Left lung (tissue), 4 donors: ENCODE measurements at regions not wholly inside any gene's neighbourhood (a gene's known extent, or its start where the extent isn't known, plus 50 kb on each side); places are given as distances from the start of the nearest gene placed in this dataset.
A peak's percentile ranks its signal among the peaks of the same experiment; 100 is the strongest.

Experiments used
- ATAC-seq: fragments of 200-7000 bp; cut with Tn5 transposase; one replicate; pipeline ENCODE4 v1.9.1; 2020; ENCODE audit warnings: moderate library complexity
- DNase-seq, 4 donors: peaks; one replicate each; pipeline ENCODE4 v3.0.0-alpha.2; 2013 to 2020
- H3K27ac ChIP-seq, 2 donors: fragments of 200-600 bp; sonication (generic) in 1 of 2; one replicate each; pipeline versions ENCODE4 v1.5.0 to v1.8.0; 2020 to 2021
- H3K27me3 ChIP-seq, 2 donors: fragments of 200-600 bp; sonication (generic) in 1 of 2; one replicate each; pipeline versions ENCODE4 v1.5.0 to v1.8.0; 2020 to 2021
- H3K36me3 ChIP-seq, 2 donors: fragments of 200-600 bp; sonication (generic) in 1 of 2; one replicate each; pipeline versions ENCODE4 v1.5.0 to v1.8.0; 2020 to 2021
- H3K4me1 ChIP-seq, 2 donors: fragments of 200-600 bp; one replicate each; pipeline ENCODE4 v1.8.0; 2021
- H3K4me3 ChIP-seq, 2 donors: fragments of 200-600 bp; sonication (generic) in 1 of 2; one replicate each; pipeline versions ENCODE4 v1.5.0 to v1.8.0; 2020 to 2021; ENCODE audit warnings: mild to moderate bottlenecking in 1 of 2
- H3K9me3 ChIP-seq, 2 donors: fragments of 200-600 bp; sonication (generic) in 1 of 2; one replicate each; pipeline versions ENCODE4 v1.5.0 to v1.8.0; 2020 to 2021
- intact Hi-C, 2 donors: fragments of 100-400 bp; cut with DNase I; formaldehyde crosslinking; loops; one replicate each; pipeline versions ENCODE4 v1.11.2 to v1.14.2; 2022
- TF ChIP-seq, protein P1 (sequence below), 2 donors: fragments of 200-600 bp; sonication (generic) in 1 of 2; IDR thresholded peaks; one replicate each; pipeline versions ENCODE4 v1.5.0 to v1.8.0; 2021; ENCODE audit warnings: antibody characterized with exemption in 2 of 2
- donor health status: DM: no; HTN: yes; CAD: no.
- donor health status: DM: no; HTN: no; CAD: no.

DNA sequence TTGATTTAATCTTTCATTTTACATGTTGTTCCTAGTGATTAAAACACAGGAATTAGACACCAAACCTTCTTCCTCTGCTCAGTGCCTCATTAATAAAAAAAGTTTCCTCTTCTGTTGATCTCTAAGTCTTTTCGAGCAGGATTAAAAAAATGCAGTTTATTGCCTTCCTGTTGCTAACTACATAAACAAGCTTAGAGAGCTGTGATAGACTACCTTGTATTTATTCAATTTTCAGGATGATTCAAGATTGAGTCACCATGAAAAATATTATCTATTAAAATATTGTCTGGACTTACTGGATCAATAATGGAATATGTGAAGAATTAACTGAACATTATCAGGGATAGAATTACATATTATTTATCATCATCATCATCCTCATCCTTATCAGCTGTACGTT lies 1089.6 kb upstream of the CNTNAP5 start:
- Histone ChIP-seq H3K4me1 (no peaks in the 10 kb centered on the region), H3K9me3 (no peaks in the 10 kb centered on the region), H3K27ac (no peak overlapping the region), H3K36me3 (no peaks in the 10 kb centered on the region), H3K27me3 (no peaks in the 10 kb centered on the region), H3K4me3 (no peak overlapping the region)
- DNase-seq = no peak
- TF ChIP-seq, protein P1, sequence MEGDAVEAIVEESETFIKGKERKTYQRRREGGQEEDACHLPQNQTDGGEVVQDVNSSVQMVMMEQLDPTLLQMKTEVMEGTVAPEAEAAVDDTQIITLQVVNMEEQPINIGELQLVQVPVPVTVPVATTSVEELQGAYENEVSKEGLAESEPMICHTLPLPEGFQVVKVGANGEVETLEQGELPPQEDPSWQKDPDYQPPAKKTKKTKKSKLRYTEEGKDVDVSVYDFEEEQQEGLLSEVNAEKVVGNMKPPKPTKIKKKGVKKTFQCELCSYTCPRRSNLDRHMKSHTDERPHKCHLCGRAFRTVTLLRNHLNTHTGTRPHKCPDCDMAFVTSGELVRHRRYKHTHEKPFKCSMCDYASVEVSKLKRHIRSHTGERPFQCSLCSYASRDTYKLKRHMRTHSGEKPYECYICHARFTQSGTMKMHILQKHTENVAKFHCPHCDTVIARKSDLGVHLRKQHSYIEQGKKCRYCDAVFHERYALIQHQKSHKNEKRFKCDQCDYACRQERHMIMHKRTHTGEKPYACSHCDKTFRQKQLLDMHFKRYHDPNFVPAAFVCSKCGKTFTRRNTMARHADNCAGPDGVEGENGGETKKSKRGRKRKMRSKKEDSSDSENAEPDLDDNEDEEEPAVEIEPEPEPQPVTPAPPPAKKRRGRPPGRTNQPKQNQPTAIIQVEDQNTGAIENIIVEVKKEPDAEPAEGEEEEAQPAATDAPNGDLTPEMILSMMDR (IDR thresholded peaks at IDR 0.05) = no peak
- intact Hi-C loops = no loop called here
- no peak for ATAC-seq

GRCh38 chr2:122939796-122940195 lies 1085.3 kb upstream of the CNTNAP5 start:
- ATAC-seq (no peak), DNase-seq (peak in 1 of 4 donors; percentile 12)
- Histone ChIP-seq H3K27me3 (no peaks in the 10 kb centered on the region), H3K9me3 (no peaks in the 10 kb centered on the region), H3K36me3 (no peaks in the 10 kb centered on the region), H3K27ac (no peak overlapping the region), H3K4me3 (no peak overlapping the region), H3K4me1 (no peaks in the 10 kb centered on the region)
- intact Hi-C loops = no loop called here
- TF ChIP-seq, protein P1 (IDR thresholded peaks at IDR 0.05) = no peak

DNA sequence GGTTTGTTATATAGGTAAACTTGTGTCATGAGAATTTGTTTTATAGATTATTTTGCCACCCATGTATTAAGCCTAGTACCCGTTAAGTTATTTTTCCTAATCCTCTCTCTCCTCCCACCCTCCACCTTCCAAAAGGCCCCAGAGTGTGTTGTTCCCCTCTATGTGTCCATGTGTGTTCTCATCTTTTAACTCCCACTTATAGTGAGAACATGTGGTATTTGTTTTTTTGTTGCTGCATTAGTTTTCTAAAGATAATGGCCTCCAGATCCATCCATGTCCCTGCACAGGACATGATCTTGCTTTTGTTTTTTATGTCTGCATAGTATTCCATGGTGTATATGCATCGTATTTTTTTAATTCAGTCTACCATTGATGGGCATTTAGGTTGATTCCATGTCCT lies 1075.6 kb upstream of the CNTNAP5 start:
- no peak overlapping the region for H3K27ac ChIP-seq
- H3K36me3 ChIP-seq = no peaks in the 10 kb centered on the region
- intact Hi-C loops = no loop called here
- DNase-seq = no peak
- no peaks in the 10 kb centered on the region for H3K4me1 ChIP-seq
- H3K27me3 ChIP-seq = no peaks in the 10 kb centered on the region
- no peak for ATAC-seq
- H3K9me3 ChIP-seq = peaks cover 0 to 1% of the 10 kb centered on the region in 2 donors
- H3K4me3 ChIP-seq = no peak overlapping the region
- TF ChIP-seq, protein P1 (IDR thresholded peaks at IDR 0.05) = no peak

GRCh38 chr2:122955776-122956175 lies 1069.3 kb upstream of the CNTNAP5 start:
- no peaks in the 10 kb centered on the region for H3K4me1 ChIP-seq
- intact Hi-C loops = no loop called here
- no peak overlapping the region for H3K27ac ChIP-seq
- H3K36me3 ChIP-seq = no peaks in the 10 kb centered on the region
- H3K9me3 ChIP-seq = no peaks in the 10 kb centered on the region
- no peak overlapping the region for H3K4me3 ChIP-seq
- DNase-seq (no peak), ATAC-seq (no peak)
- no peaks in the 10 kb centered on the region for H3K27me3 ChIP-seq
- TF ChIP-seq, protein P1 (IDR thresholded peaks at IDR 0.05) = no peak

- TF ChIP-seq, protein P1 (IDR thresholded peaks at IDR 0.05) = no peak
- DNase-seq (peak in 2 of 4 donors; percentile 7 to 32), ATAC-seq (peak; percentile 93)
- intact Hi-C loops = no loop called here
- no peaks in the 10 kb centered on the region for H3K36me3 ChIP-seq
- H3K4me3 ChIP-seq = no peak overlapping the region
- H3K9me3 ChIP-seq = no peaks in the 10 kb centered on the region
- H3K4me1 ChIP-seq = no peaks in the 10 kb centered on the region
- H3K27ac ChIP-seq = no peak overlapping the region
- no peaks in the 10 kb centered on the region for H3K27me3 ChIP-seq
Observed at GRCh38 chr2:122960759-122961641, 1064.1 kb upstream of the CNTNAP5 start.
